HL-60 (cell line): ENCODE measurements at regions not wholly inside any gene's neighbourhood (a gene's known extent, or its start where the extent isn't known, plus 50 kb on each side); places are given as distances from the start of the nearest gene placed in this dataset.

Experiments
- CTCF ChIP-seq: IDR thresholded peaks from one replicate; pipeline ENCODE4 v1.5.1; 2011; ENCODE audit warnings: low read length, control low read depth, inconsistent platforms; ENCODE audit not compliant: insufficient read depth
- GABPA ChIP-seq: IDR thresholded peaks from 2 replicates; pipeline ENCODE4 v1.6.1; 2012; ENCODE audit warnings: low read depth
- POLR2AphosphoS5 ChIP-seq: IDR thresholded peaks from 2 replicates; pipeline ENCODE4 v1.6.1; 2012; ENCODE audit warnings: low read depth
- REST ChIP-seq: IDR thresholded peaks from 2 replicates; pipeline ENCODE4 v1.6.1; 2012; ENCODE audit warnings: low read depth; ENCODE audit not compliant: insufficient replicate concordance

GRCh38 chr14:49159081-49159480 is 427.1 kb downstream of the RPS29 start:
- TF ChIP-seq POLR2AphosphoS5 (no peak), GABPA (no peak), CTCF (no peak), REST (no peak)
